ENCODE measurements at regions not wholly inside any gene's neighbourhood (a gene's known extent, or its start where the extent isn't known, plus 50 kb on each side); places are given as distances from the start of the nearest gene placed in this dataset.

GRCh38 chr2:9693646-9694045 is 62.8 kb upstream of the YWHAQ start:
- CTCF ChIA-PET = no interaction called here
- no peak overlapping the region for H3K9ac ChIP-seq (ENCODE audit: low read length)
- no peak overlapping the region for H3K27ac ChIP-seq (ENCODE audit: low read depth, low read length)
- no peak overlapping the region for H2AFZ ChIP-seq (ENCODE audit: low read depth, low read length, poor library complexity, severe bottlenecking)
- no peak for DNase-seq (ENCODE audit: low read depth, low spot score)
- H3K9me3 ChIP-seq (ENCODE audit: control insufficient read depth in 1 of 2, insufficient read depth in 1 of 2, low read depth in 1 of 2, low read length in 2 of 2) = no peaks in the 10 kb centered on the region
- H3K4me3 ChIP-seq (replicated peaks in 1 of 2; ENCODE audit: low read depth in 1 of 2, low read length in 2 of 2) = no peak overlapping the region
- intact Hi-C loops (cut with micrococcal nuclease) = no loop called here
- H3K79me2 ChIP-seq (ENCODE audit: insufficient read depth, low read length) = no peaks in the 10 kb centered on the region
- TF ChIP-seq POLR2A (IDR thresholded peaks at IDR 0.05; ENCODE audit: borderline replicate concordance, extremely low read depth, insufficient read depth, insufficient read length) = no peak
- no peak for TF ChIP-seq EZH2phosphoT487 (IDR thresholded peaks at IDR 0.05; ENCODE audit: borderline replicate concordance)
- no peak for TF ChIP-seq ELF1 (IDR thresholded peaks at IDR 0.05; ENCODE audit: borderline replicate concordance, low read depth)
- no peak for TF ChIP-seq ZBTB33 (IDR thresholded peaks at IDR 0.05; ENCODE audit: extremely low read depth, insufficient replicate concordance, low read length)
- no peak for TF ChIP-seq FOSL1 (IDR thresholded peaks at IDR 0.05; ENCODE audit: low read depth)
- no peak for TF ChIP-seq EZH2 (IDR thresholded peaks at IDR 0.05)
- TF ChIP-seq MAX (IDR thresholded peaks at IDR 0.05) = no peak
- no peak for TF ChIP-seq RAD21 (IDR thresholded peaks at IDR 0.05; ENCODE audit: low read depth)
- TF ChIP-seq REST (IDR thresholded peaks at IDR 0.05; ENCODE audit: low read depth) = no peak
- TF ChIP-seq EGR1 (IDR thresholded peaks at IDR 0.05; ENCODE audit: low read depth) = no peak
- TF ChIP-seq ATF3 (IDR thresholded peaks at IDR 0.05) = no peak
- no peak for TF ChIP-seq CEBPB (IDR thresholded peaks at IDR 0.05; ENCODE audit: low read depth)
- no peak for TF ChIP-seq JUND (IDR thresholded peaks at IDR 0.05)
- no peak for TF ChIP-seq YY1 (IDR thresholded peaks at IDR 0.05; ENCODE audit: extremely low read depth, insufficient replicate concordance, low read depth, low read length)
- TF ChIP-seq SRF (IDR thresholded peaks at IDR 0.05; ENCODE audit: low read depth) = no peak
- no peak for TF ChIP-seq POLR2AphosphoS5 (IDR thresholded peaks at IDR 0.05; ENCODE audit: low read depth, low read length)
- no peak for TF ChIP-seq SIN3A (IDR thresholded peaks at IDR 0.05; ENCODE audit: low read depth)
- H3K36me3 ChIP-seq (ENCODE audit: control insufficient read depth in 1 of 2, insufficient read depth in 2 of 2, low read length in 2 of 2) = no peaks in the 10 kb centered on the region
- H3K27me3 ChIP-seq (ENCODE audit: insufficient read depth, low read length) = peaks cover 3% of the 10 kb centered on the region; the same call in 1 of the 2 replicates
- no TSS peak for BruUV-seq (replicated peaks)
- ATAC-seq = no peak
- peaks cover 3 to 8% of the 10 kb centered on the region in 2 experiments; a peak in 3 of 4 replicates for H3K4me1 ChIP-seq (ENCODE audit: control insufficient read depth in 1 of 2, insufficient read depth in 2 of 2, low read length in 2 of 2)
- no peaks in the 10 kb centered on the region for H4K20me1 ChIP-seq (ENCODE audit: insufficient read depth)
- H3K9me2 ChIP-seq (ENCODE audit: insufficient read depth) = no peaks in the 10 kb centered on the region
- POLR2A ChIA-PET = no interaction called here
- RAD21 ChIA-PET (ENCODE audit: low non-redundant PET in 1 of 2, low total read pairs in 2 of 2, uncharacterized antibody in 2 of 2, unreplicated experiment in 2 of 2) = no interaction called here
- no peak overlapping the region for H3K4me2 ChIP-seq (ENCODE audit: low read length)

All from HCT116 (cell line).